Left lung (tissue), 4 donors: ENCODE measurements at regions not wholly inside any gene's neighbourhood (a gene's known extent, or its start where the extent isn't known, plus 50 kb on each side); places are given as distances from the start of the nearest gene placed in this dataset.

Experiments used
- ATAC-seq: fragments of 200-7000 bp; cut with Tn5 transposase; one replicate; pipeline ENCODE4 v1.9.1; 2020; ENCODE audit warnings: moderate library complexity
- DNase-seq, 4 donors: peaks; one replicate each; pipeline ENCODE4 v3.0.0-alpha.2; 2013 to 2020
- H3K27ac ChIP-seq, 2 donors: fragments of 200-600 bp; sonication (generic) in 1 of 2; one replicate each; pipeline versions ENCODE4 v1.5.0 to v1.8.0; 2020 to 2021
- H3K27me3 ChIP-seq, 2 donors: fragments of 200-600 bp; sonication (generic) in 1 of 2; one replicate each; pipeline versions ENCODE4 v1.5.0 to v1.8.0; 2020 to 2021
- H3K36me3 ChIP-seq, 2 donors: fragments of 200-600 bp; sonication (generic) in 1 of 2; one replicate each; pipeline versions ENCODE4 v1.5.0 to v1.8.0; 2020 to 2021
- H3K4me1 ChIP-seq, 2 donors: fragments of 200-600 bp; one replicate each; pipeline ENCODE4 v1.8.0; 2021
- H3K4me3 ChIP-seq, 2 donors: fragments of 200-600 bp; sonication (generic) in 1 of 2; one replicate each; pipeline versions ENCODE4 v1.5.0 to v1.8.0; 2020 to 2021; ENCODE audit warnings: mild to moderate bottlenecking in 1 of 2
- H3K9me3 ChIP-seq, 2 donors: fragments of 200-600 bp; sonication (generic) in 1 of 2; one replicate each; pipeline versions ENCODE4 v1.5.0 to v1.8.0; 2020 to 2021
- intact Hi-C, 2 donors: fragments of 100-400 bp; cut with DNase I; formaldehyde crosslinking; loops; one replicate each; pipeline versions ENCODE4 v1.11.2 to v1.14.2; 2022
- TF ChIP-seq, protein P1 (sequence below), 2 donors: fragments of 200-600 bp; sonication (generic) in 1 of 2; IDR thresholded peaks; one replicate each; pipeline versions ENCODE4 v1.5.0 to v1.8.0; 2021; ENCODE audit warnings: antibody characterized with exemption in 2 of 2
- donor health status: DM: no; HTN: yes; CAD: no.
- donor health status: DM: no; HTN: no; CAD: no.

DNA sequence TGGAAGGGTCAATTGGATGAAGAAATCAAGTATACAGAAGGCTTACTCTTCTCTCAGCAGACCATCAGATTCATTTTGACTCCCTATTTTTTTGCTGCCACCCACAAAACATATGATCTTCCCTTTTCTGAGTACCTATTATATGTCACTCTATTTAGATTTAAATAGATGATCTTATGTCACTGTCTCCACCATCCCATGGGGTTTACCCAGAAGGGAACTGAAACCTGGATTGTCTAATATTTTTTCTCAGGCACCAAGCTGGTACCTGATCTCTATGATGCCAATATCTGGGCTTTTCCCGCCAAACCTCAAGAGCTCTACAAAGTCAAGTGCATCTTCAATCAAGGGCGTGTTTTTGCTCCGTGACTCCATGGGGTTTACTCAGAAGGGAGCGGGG, 118.7 kb downstream of the GAS1 start:
- H3K9me3 ChIP-seq, result peaks cover 0 to 4% of the 10 kb centered on the region in 2 donors
- ATAC-seq (no peak), DNase-seq (no peak)
- no peak overlapping the region for H3K27ac ChIP-seq
- no peaks in the 10 kb centered on the region for H3K4me1 ChIP-seq
- H3K4me3 ChIP-seq, result no peak overlapping the region
- no peaks in the 10 kb centered on the region for H3K36me3 ChIP-seq
- peaks cover 0 to 10% of the 10 kb centered on the region in 2 donors for H3K27me3 ChIP-seq
- TF ChIP-seq, protein P1, sequence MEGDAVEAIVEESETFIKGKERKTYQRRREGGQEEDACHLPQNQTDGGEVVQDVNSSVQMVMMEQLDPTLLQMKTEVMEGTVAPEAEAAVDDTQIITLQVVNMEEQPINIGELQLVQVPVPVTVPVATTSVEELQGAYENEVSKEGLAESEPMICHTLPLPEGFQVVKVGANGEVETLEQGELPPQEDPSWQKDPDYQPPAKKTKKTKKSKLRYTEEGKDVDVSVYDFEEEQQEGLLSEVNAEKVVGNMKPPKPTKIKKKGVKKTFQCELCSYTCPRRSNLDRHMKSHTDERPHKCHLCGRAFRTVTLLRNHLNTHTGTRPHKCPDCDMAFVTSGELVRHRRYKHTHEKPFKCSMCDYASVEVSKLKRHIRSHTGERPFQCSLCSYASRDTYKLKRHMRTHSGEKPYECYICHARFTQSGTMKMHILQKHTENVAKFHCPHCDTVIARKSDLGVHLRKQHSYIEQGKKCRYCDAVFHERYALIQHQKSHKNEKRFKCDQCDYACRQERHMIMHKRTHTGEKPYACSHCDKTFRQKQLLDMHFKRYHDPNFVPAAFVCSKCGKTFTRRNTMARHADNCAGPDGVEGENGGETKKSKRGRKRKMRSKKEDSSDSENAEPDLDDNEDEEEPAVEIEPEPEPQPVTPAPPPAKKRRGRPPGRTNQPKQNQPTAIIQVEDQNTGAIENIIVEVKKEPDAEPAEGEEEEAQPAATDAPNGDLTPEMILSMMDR (IDR thresholded peaks at IDR 0.05), result no peak
- intact Hi-C loops, result no loop called here

DNA sequence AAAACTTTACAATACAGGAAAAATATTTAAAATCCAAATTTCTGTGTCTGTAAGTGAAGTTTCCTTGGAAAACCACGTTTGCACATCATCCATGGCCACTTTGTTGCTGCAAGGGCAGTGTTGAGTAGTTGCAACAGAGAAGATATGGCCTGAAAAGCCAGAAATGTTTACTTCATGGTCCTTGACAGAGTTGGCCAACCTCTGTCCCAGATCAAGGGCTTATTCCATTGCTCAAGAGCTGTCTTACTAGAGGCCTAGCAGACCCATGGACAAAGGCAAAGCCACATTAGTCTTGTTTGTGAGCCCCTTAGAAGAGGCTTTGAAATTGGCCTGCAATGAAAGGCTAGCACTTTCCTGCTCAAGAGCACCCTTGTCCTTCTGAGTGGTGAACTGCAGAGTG, 119.4 kb downstream of the GAS1 start:
- H3K27ac ChIP-seq, result no peak overlapping the region
- ATAC-seq (peak; percentile 44), DNase-seq (no peak)
- TF ChIP-seq, protein P1 (IDR thresholded peaks at IDR 0.05), result no peak
- H3K4me1 ChIP-seq, result no peaks in the 10 kb centered on the region
- peaks cover 0 to 16% of the 10 kb centered on the region in 2 donors for H3K27me3 ChIP-seq
- H3K9me3 ChIP-seq, result peaks cover 0 to 4% of the 10 kb centered on the region in 2 donors
- no peaks in the 10 kb centered on the region for H3K36me3 ChIP-seq
- no peak overlapping the region for H3K4me3 ChIP-seq
- intact Hi-C loops, result no loop called here

DNA sequence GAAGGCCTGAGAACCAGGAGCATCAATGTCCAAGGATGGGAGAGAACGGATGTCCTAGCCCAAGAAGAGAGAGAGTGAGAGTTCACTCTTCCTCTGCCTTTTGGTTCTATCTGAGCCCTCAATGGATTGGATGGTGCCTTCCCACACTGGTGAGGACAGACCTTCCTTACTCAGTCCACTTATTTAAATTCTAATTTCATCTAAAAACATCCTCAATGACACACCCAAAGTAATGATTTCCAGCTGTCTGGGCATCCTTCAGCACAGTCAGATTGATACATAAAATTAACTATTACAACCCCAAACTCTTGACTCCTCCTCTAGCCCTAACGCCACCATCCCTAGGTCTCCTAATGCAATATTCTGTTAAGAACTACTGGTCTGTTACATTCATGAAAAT, 122.0 kb downstream of the GAS1 start:
- no peak for DNase-seq
- H3K27me3 ChIP-seq, result peaks cover 0 to 22% of the 10 kb centered on the region in 2 donors
- no peak overlapping the region for H3K4me3 ChIP-seq
- peaks cover 0 to 4% of the 10 kb centered on the region in 2 donors for H3K9me3 ChIP-seq
- no peaks in the 10 kb centered on the region for H3K4me1 ChIP-seq
- intact Hi-C loops, result no loop called here
- ATAC-seq, result no peak
- no peaks in the 10 kb centered on the region for H3K36me3 ChIP-seq
- TF ChIP-seq, protein P1 (IDR thresholded peaks at IDR 0.05), result no peak
- no peak overlapping the region for H3K27ac ChIP-seq

DNA sequence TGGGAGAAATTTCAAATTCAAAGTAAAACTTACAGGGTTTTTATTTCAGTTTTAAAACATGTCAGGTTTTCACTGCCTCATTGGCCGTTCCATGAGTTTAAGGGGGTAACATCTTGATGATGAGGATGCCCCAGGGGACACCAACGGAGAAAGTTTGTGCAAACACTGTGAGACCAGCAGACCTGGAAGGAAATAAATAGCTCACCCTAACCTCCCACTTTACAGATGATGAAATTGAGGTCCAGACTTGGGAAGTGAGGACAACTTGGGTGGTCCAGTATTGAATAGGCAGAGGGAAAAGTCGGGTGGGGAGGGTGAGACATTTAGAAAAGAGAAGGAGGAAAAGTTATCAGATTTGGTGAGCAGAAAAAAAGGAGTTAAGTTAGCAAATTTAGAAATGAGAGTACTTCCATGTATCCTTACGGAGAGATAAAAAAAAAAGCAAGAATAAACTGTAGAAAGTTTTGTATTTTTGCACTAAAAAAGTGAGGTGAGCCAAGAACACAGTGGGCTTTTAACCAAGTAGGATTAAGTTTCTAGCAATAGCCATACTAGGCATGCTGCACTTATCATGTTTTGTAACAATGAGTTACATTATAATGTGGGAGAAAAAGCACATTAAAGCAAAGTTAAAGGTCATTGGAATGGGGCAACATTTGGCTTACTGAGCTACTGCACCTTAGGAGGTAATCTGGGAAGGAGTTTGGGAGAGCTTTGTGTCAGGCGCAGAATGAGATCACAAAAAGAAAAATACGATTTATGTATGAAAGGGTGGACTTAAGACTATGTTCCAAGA, 125.1 kb downstream of the GAS1 start:
- intact Hi-C loops, result no loop called here
- no peak overlapping the region for H3K27ac ChIP-seq
- TF ChIP-seq, protein P1 (IDR thresholded peaks at IDR 0.05), result no peak
- H3K9me3 ChIP-seq, result peaks cover 0 to 19% of the 10 kb centered on the region in 2 donors
- ATAC-seq (no peak), DNase-seq (peak in 1 of 4 donors; percentile 68)
- no peaks in the 10 kb centered on the region for H3K4me1 ChIP-seq
- H3K4me3 ChIP-seq, result no peak overlapping the region
- no peaks in the 10 kb centered on the region for H3K36me3 ChIP-seq
- peaks cover 0 to 22% of the 10 kb centered on the region in 2 donors for H3K27me3 ChIP-seq

DNA sequence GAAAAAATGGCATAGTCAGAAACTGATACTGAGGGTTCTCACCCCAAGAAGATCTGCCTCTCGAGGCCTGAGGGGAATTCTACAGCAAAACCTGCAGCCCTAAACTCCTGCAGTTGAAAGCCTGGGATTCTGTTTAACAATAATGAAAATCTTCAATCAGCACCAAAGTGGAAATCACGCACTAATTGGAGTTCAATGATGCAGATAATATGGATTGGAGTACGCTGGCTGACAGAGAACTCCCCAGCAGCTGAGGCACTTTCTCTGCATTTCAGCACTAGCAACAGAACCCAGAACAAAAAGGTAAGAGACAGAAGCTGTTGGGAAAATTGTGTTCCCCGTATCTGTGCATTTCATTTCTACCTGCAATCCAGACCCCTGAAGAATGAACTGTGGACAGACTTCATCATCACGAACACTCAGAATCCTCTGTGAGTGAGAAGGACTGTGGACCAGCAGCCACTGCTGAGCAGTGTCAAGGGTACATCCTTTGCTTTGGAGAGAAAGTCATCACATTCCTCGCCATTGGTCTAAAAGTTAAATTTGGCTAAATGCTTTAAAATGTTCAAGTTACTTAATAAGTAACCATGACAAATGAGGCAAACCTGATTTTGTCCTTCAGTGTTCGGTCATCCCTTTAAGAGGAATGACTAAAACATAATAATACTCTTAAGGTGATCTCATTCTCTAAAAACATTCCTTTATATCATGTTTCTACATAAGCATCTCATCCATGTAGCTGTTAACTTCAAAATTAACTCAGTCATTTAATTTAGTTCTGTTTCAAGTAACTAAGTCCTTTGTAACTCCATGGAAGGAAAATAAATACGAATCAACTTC, 126.1 kb downstream of the GAS1 start:
- Histone ChIP-seq H3K36me3 (no peaks in the 10 kb centered on the region), H3K27me3 (peaks cover 0 to 23% of the 10 kb centered on the region in 2 donors), H3K4me1 (no peaks in the 10 kb centered on the region), H3K27ac (no peak overlapping the region), H3K4me3 (no peak overlapping the region), H3K9me3 (peaks cover 0 to 20% of the 10 kb centered on the region in 2 donors)
- no peak for ATAC-seq
- DNase-seq, result no peak
- intact Hi-C loops, result no loop called here
- TF ChIP-seq, protein P1 (IDR thresholded peaks at IDR 0.05), result no peak
